GM10266 (cell line): ENCODE measurements at regions not wholly inside any gene's neighbourhood (a gene's known extent, or its start where the extent isn't known, plus 50 kb on each side); places are given as distances from the start of the nearest gene placed in this dataset.

Experiments used
- DNase-seq: peaks from one replicate; pipeline ENCODE4 v3.0.0; 2012; ENCODE audit errors: extremely low spot score
- CTCF ChIP-seq: IDR thresholded peaks from 2 replicates; pipeline ENCODE4 v1.5.1; 2012; ENCODE audit warnings: mild to moderate bottlenecking, low read depth; ENCODE audit not compliant: control insufficient read depth, insufficient read depth; ENCODE audit errors: missing control alignments

GRCh38 chr22:49215840-49216239 is 611.8 kb downstream of the BRD1 start:
- no peak for DNase-seq
- TF ChIP-seq CTCF, result no peak

GRCh38 chr22:49214976-49215375 is 612.7 kb downstream of the BRD1 start:
- DNase-seq, result no peak
- TF ChIP-seq CTCF, result no peak

- no peak for DNase-seq
- TF ChIP-seq CTCF, result no peak
Measured at GRCh38 chr22:49213731-49214352, 613.8 kb downstream of the BRD1 start.

GRCh38 chr22:49212466-49212865 is 615.2 kb downstream of the BRD1 start:
- no peak for TF ChIP-seq CTCF

GRCh38 chr22:49212002-49212401 is 615.7 kb downstream of the BRD1 start:
- DNase-seq, result no peak
- TF ChIP-seq CTCF, result no peak

More at GRCh38 chr22:49212466-49212865, 615.2 kb downstream of the BRD1 start:
- DNase-seq, result no peak

- no peak for TF ChIP-seq CTCF
- DNase-seq, result no peak
Measured at GRCh38 chr22:49211176-49211575, 616.5 kb downstream of the BRD1 start.

GRCh38 chr22:49210606-49211005 is 617.1 kb downstream of the BRD1 start:
- TF ChIP-seq CTCF, result no peak
- DNase-seq, result no peak
